Gastrocnemius medialis (tissue), 4 donors: ENCODE measurements at regions not wholly inside any gene's neighbourhood (a gene's known extent, or its start where the extent isn't known, plus 50 kb on each side); places are given as distances from the start of the nearest gene placed in this dataset.

Source experiments
- CTCF ChIP-seq, 5 experiments: fragments of 450-650 bp in 3 of 5; fragments of 200-600 bp in 2 of 5; sonication (generic) in 2 of 5; IDR thresholded peaks in 4 of 5; conservative IDR thresholded peaks in 1 of 5; 1 replicate in 4 of 5; 2 replicates in 1 of 5; pipeline ENCODE4 v1.5.1; 2016 to 2019; ENCODE audit warnings: antibody characterized with exemption in 5 of 5, mild to moderate bottlenecking in 3 of 5, moderate library complexity in 3 of 5
- POLR2A ChIP-seq, 2 donors: fragments of 450-650 bp; IDR thresholded peaks; one replicate each; pipeline ENCODE4 v1.6.1; 2017; ENCODE audit warnings: antibody characterized with exemption in 2 of 2, mild to moderate bottlenecking in 2 of 2, moderate library complexity in 2 of 2

- TF ChIP-seq CTCF (IDR thresholded peaks at IDR 0.05 in 4 of 5, conservative IDR thresholded peaks at IDR 0.05 in 1 of 5) (no peak), POLR2A (IDR thresholded peaks at IDR 0.05) (no peak)
These were observed 109.6 kb downstream of the CTNND1 start for GRCh38 chr11:57871231-57871630.
